PC-9 (cell line): ENCODE measurements at regions not wholly inside any gene's neighbourhood (a gene's known extent, or its start where the extent isn't known, plus 50 kb on each side); places are given as distances from the start of the nearest gene placed in this dataset.

Source experiments
- CTCF ChIP-seq: fragments of 200-600 bp; sonication (generic); conservative IDR thresholded peaks from 2 replicates; pipeline ENCODE4 v1.6.1; 2017; ENCODE audit warnings: mixed run types, antibody characterized with exemption, mild to moderate bottlenecking, moderate library complexity
- EZH2 ChIP-seq: fragments of 200-600 bp; sonication (generic); IDR thresholded peaks from 2 replicates; pipeline ENCODE4 v1.8.0; 2017; ENCODE audit warnings: antibody characterized with exemption, low read depth

DNA sequence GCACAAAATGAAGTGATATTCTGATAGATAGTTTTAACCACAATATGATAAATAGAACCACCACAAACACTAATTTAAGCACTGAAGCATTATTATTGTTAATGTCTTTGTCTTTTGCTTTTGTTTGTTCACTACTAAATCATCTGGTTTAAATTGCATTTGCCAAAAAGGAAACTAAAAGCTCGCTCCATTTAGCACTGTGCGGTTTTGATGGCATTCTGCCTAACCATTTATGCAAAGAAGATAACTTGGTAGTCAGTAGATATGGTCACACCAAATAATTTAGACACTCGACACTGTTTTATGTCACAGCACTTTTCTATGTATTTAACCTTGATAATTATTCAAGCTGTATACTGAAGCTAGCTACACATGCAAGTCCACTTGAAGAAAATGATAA lies 849.8 kb upstream of the CDH6 start:
- TF ChIP-seq CTCF (no peak), EZH2 (no peak)
